HCT116 (cell line): ENCODE measurements at regions not wholly inside any gene's neighbourhood (a gene's known extent, or its start where the extent isn't known, plus 50 kb on each side); places are given as distances from the start of the nearest gene placed in this dataset.

Experiments
- ATAC-seq: fragments of 200-7000 bp; cut with Tn5 transposase; 2 replicates; pipeline ENCODE4 v1.9.1; 2020; ENCODE audit warnings: mild to moderate bottlenecking, moderate library complexity
- BruUV-seq: library from RNA; stranded (reverse); fragments of 400-500 nt; replicated peaks from 2 replicates; lab custom pipeline; 2021; lab: Mats Ljungman, UMichigan
- CTCF ChIA-PET: fragments of 300-600 bp; sonication (Branson Sonifier 250); formaldehyde crosslinking; loops from one replicate; lab custom pipeline; 2021; ENCODE audit warnings: antibody characterized with exemption; lab: Charles Lee
- POLR2A ChIA-PET: fragments of 300-600, 350-600 bp; sonication (Branson Sonifier 250); formaldehyde crosslinking; loops from one replicate; lab custom pipeline; 2021; ENCODE audit warnings: antibody characterized with exemption; lab: Charles Lee
- RAD21 ChIA-PET, 2 experiments: fragments of 300-600 bp; sonication (Branson Sonifier 250); formaldehyde crosslinking; loops; one replicate each; lab custom pipeline; 2023; ENCODE audit warnings: low total read pairs in 2 of 2; ENCODE audit not compliant: uncharacterized antibody in 2 of 2, unreplicated experiment in 2 of 2, low non-redundant PET in 1 of 2; lab: Charles Lee
- DNase-seq: peaks from one replicate; pipeline ENCODE4 v3.0.0-alpha.2; 2010; ENCODE audit warnings: low read depth, low spot score
- H2AFZ ChIP-seq: fragments of 200-600 bp; shearing (Covaris generic), sonication (generic); 2 replicates; pipeline ENCODE4 v1.6.1; 2017; ENCODE audit warnings: low read depth, mixed run types, mixed read lengths, antibody characterized with exemption, low read length; ENCODE audit not compliant: poor library complexity, severe bottlenecking
- H3K27ac ChIP-seq: 2 replicates; pipeline ENCODE4 v1.5.1; 2012; ENCODE audit warnings: low read depth, low read length
- H3K27me3 ChIP-seq: fragments of 200-600 bp; sonication (generic); 2 replicates; pipeline ENCODE4 v1.6.1; 2016; ENCODE audit warnings: mixed run types, low read length, mixed read lengths; ENCODE audit not compliant: insufficient read depth
- H3K36me3 ChIP-seq, 2 experiments: fragments of 200-500 bp in 1 of 2; fragments of 200-600 bp in 1 of 2; sonication (Bioruptor generic) in 1 of 2; sonication (generic) in 1 of 2; 2 replicates each; pipeline versions ENCODE4 v1.5.1 to v1.6.1; 2014 to 2016; ENCODE audit warnings: low read length in 2 of 2, inconsistent platforms in 1 of 2, mixed read lengths in 1 of 2, mixed run types in 1 of 2; ENCODE audit not compliant: insufficient read depth in 2 of 2, control insufficient read depth in 1 of 2
- H3K4me1 ChIP-seq, 2 experiments: fragments of 200-600 bp in 1 of 2; sonication (generic) in 1 of 2; 2 replicates each; pipeline versions ENCODE4 v1.5.1 to v1.6.1; 2012 to 2017; ENCODE audit warnings: low read length in 2 of 2, inconsistent platforms in 1 of 2, mild to moderate bottlenecking in 1 of 2, mixed read lengths in 1 of 2, mixed run types in 1 of 2, moderate library complexity in 1 of 2; ENCODE audit not compliant: insufficient read depth in 2 of 2, control insufficient read depth in 1 of 2
- H3K4me2 ChIP-seq: fragments of 200-600 bp; sonication (generic); 2 replicates; pipeline ENCODE4 v1.6.1; 2017; ENCODE audit warnings: mixed run types, low read length, mixed read lengths
- H3K4me3 ChIP-seq, 2 experiments: fragments of 200-600 bp in 1 of 2; sonication (generic) in 1 of 2; replicated peaks in 1 of 2; 2 replicates each; pipeline ENCODE4 v1.5.1; 2011 to 2016; ENCODE audit warnings: low read length in 2 of 2, control low read depth in 1 of 2, low read depth in 1 of 2, mild to moderate bottlenecking in 1 of 2, mixed read lengths in 1 of 2, mixed run types in 1 of 2
- H3K79me2 ChIP-seq: fragments of 200-600 bp; sonication (generic); 2 replicates; pipeline ENCODE4 v1.6.1; 2017; ENCODE audit warnings: mild to moderate bottlenecking, mixed run types, low read length, moderate library complexity, mixed read lengths; ENCODE audit not compliant: insufficient read depth
- H3K9ac ChIP-seq: fragments of 200-600 bp; sonication (generic); 2 replicates; pipeline ENCODE4 v1.6.1; 2016; ENCODE audit warnings: low read length, mixed read lengths
- H3K9me2 ChIP-seq: fragments of 200-600 bp; sonication (generic), shearing (Covaris generic); 2 replicates; pipeline ENCODE4 v1.6.1; 2017; ENCODE audit warnings: mixed run types, mild to moderate bottlenecking, moderate library complexity; ENCODE audit not compliant: insufficient read depth
- H3K9me3 ChIP-seq, 2 experiments: fragments of 200-500 bp in 1 of 2; fragments of 200-600 bp in 1 of 2; sonication (Bioruptor generic) in 1 of 2; sonication (generic) in 1 of 2; 2 replicates each; pipeline ENCODE4 v1.6.1; 2014 to 2017; ENCODE audit warnings: low read length in 2 of 2, mixed read lengths in 2 of 2, inconsistent platforms in 1 of 2, low read depth in 1 of 2, mild to moderate bottlenecking in 1 of 2, mixed run types in 1 of 2, moderate library complexity in 1 of 2; ENCODE audit not compliant: control insufficient read depth in 1 of 2, insufficient read depth in 1 of 2
- H4K20me1 ChIP-seq: fragments of 200-600 bp; sonication (generic), shearing (Covaris generic); 2 replicates; pipeline ENCODE4 v1.6.1; 2017; ENCODE audit warnings: mixed run types, mild to moderate bottlenecking, moderate library complexity; ENCODE audit not compliant: insufficient read depth
- CEBPB ChIP-seq: IDR thresholded peaks from 2 replicates; pipeline ENCODE4 v1.6.1; 2012; ENCODE audit warnings: low read depth
- EGR1 ChIP-seq: IDR thresholded peaks from 2 replicates; pipeline ENCODE4 v1.6.1; 2012; ENCODE audit warnings: low read depth
- ELF1 ChIP-seq: IDR thresholded peaks from 2 replicates; pipeline ENCODE4 v1.6.1; 2012; ENCODE audit warnings: low read depth, borderline replicate concordance
- EZH2 ChIP-seq: fragments of 200-600 bp; sonication (generic); IDR thresholded peaks from 2 replicates; pipeline ENCODE4 v1.6.1; 2017; ENCODE audit warnings: antibody characterized with exemption, mixed run types
- FOSL1 ChIP-seq: IDR thresholded peaks from 2 replicates; pipeline ENCODE4 v1.6.1; 2012; ENCODE audit warnings: low read depth
- JUND ChIP-seq: IDR thresholded peaks from 2 replicates; pipeline ENCODE4 v1.6.1; 2012
- POLR2A ChIP-seq: IDR thresholded peaks from 2 replicates; pipeline ENCODE4 v1.7.0; 2011; ENCODE audit warnings: borderline replicate concordance; ENCODE audit not compliant: insufficient read depth, insufficient read length; ENCODE audit errors: extremely low read depth
- POLR2AphosphoS5 ChIP-seq: IDR thresholded peaks from 2 replicates; pipeline ENCODE4 v1.6.1; 2011; ENCODE audit warnings: mild to moderate bottlenecking, low read depth, low read length, moderate library complexity
- RAD21 ChIP-seq: IDR thresholded peaks from 2 replicates; pipeline ENCODE4 v1.6.1; 2012; ENCODE audit warnings: low read depth, mild to moderate bottlenecking
- SIN3A ChIP-seq: IDR thresholded peaks from 2 replicates; pipeline ENCODE4 v1.6.1; 2012; ENCODE audit warnings: low read depth
- SP1 ChIP-seq: IDR thresholded peaks from 2 replicates; pipeline ENCODE4 v1.6.1; 2012; ENCODE audit warnings: low read depth
- SRF ChIP-seq: IDR thresholded peaks from 2 replicates; pipeline ENCODE4 v1.6.1; 2012; ENCODE audit warnings: low read depth
- YY1 ChIP-seq: IDR thresholded peaks from 2 replicates; pipeline ENCODE4 v1.6.1; 2011; ENCODE audit warnings: low read length, low read depth, moderate library complexity, mild to moderate bottlenecking; ENCODE audit not compliant: insufficient replicate concordance; ENCODE audit errors: extremely low read depth
- ZFX ChIP-seq: fragments of 450-650 bp; IDR thresholded peaks from 2 replicates; pipeline ENCODE4 v1.6.1; 2017
- ZNF274 ChIP-seq: fragments of 200-500 bp; sonication (Bioruptor generic); IDR thresholded peaks from 2 replicates; pipeline ENCODE4 v1.6.1; 2014; ENCODE audit warnings: mild to moderate bottlenecking, low read depth, low read length, inconsistent platforms
- intact Hi-C: fragments of 100-400 bp; cut with micrococcal nuclease; formaldehyde crosslinking; loops from 2 replicates; pipeline ENCODE4 v1.10.0; 2022
- TF ChIP-seq, protein P1 (sequence below): IDR thresholded peaks from 2 replicates; pipeline ENCODE4 v1.6.1; 2012
- TF ChIP-seq, protein P2 (sequence below): IDR thresholded peaks from 2 replicates; pipeline ENCODE4 v1.6.1; 2012
- TF ChIP-seq, protein P3 (sequence below): IDR thresholded peaks from 2 replicates; pipeline ENCODE4 v1.6.1; 2011; ENCODE audit warnings: mild to moderate bottlenecking, low read length, moderate library complexity; ENCODE audit not compliant: insufficient replicate concordance; ENCODE audit errors: extremely low read depth
- TF ChIP-seq, protein P4 (sequence below), 3 experiments: fragments of 200-600 bp in 1 of 3; sonication (generic) in 1 of 3; IDR thresholded peaks in 2 of 3; conservative IDR thresholded peaks in 1 of 3; 2 replicates each; pipeline ENCODE4 v1.5.1; 2012 to 2017; ENCODE audit warnings: low read depth in 2 of 3, low read length in 2 of 3, antibody characterized with exemption in 1 of 3, borderline replicate concordance in 1 of 3, control low read depth in 1 of 3, mild to moderate bottlenecking in 1 of 3, mixed read lengths in 1 of 3, mixed run types in 1 of 3, moderate library complexity in 1 of 3; ENCODE audit not compliant: insufficient read depth in 1 of 3
- TF ChIP-seq, protein P5 (sequence below): IDR thresholded peaks from 2 replicates; pipeline ENCODE4 v1.6.1; 2012; ENCODE audit warnings: low read depth

DNA sequence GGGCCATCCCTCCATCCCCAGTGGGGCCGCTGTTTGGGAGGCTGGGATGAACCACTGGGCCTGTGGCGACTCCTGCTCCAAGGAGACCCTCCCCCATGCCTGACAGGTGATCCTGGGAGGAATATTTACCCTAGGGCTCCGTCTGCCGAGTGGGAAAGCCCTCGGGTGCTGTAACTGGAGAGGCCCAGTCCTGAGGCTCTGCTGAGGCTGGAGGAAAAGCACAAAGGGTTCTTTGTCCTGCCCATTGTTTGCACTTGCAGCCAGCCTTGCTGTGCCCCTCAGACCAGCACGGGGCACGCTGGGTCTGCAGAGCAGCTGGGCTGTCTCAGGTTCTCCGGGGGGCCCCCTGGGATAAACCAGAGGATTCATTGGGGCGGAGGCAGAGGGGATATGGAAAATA, 321.1 kb downstream of the MN1 start:
- BruUV-seq = no TSS peak
- Histone ChIP-seq H3K9ac (no peak overlapping the region), H3K79me2 (no peaks in the 10 kb centered on the region), H3K4me3 (no peak overlapping the region), H3K36me3 (no peaks in the 10 kb centered on the region), H3K9me3 (no peaks in the 10 kb centered on the region), H3K4me2 (no peak overlapping the region), H3K27me3 (no peaks in the 10 kb centered on the region), H3K4me1 (peaks cover 22 to 29% of the 10 kb centered on the region in 2 experiments), H2AFZ (no peak overlapping the region), H3K9me2 (no peaks in the 10 kb centered on the region), H3K27ac (no peak overlapping the region), H4K20me1 (no peaks in the 10 kb centered on the region)
- DNase-seq = no peak
- RAD21 ChIA-PET = no interaction called here
- intact Hi-C loops = no loop called here
- CTCF ChIA-PET = no interaction called here
- no peak for ATAC-seq
- TF ChIP-seq, protein P1, sequence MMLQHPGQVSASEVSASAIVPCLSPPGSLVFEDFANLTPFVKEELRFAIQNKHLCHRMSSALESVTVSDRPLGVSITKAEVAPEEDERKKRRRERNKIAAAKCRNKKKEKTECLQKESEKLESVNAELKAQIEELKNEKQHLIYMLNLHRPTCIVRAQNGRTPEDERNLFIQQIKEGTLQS = no peak
- TF ChIP-seq JUND = no peak
- no peak for TF ChIP-seq SP1
- TF ChIP-seq ELF1 = no peak
- TF ChIP-seq POLR2AphosphoS5 = no peak
- no peak for TF ChIP-seq ZFX
- TF ChIP-seq, protein P2, sequence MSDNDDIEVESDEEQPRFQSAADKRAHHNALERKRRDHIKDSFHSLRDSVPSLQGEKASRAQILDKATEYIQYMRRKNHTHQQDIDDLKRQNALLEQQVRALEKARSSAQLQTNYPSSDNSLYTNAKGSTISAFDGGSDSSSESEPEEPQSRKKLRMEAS = no peak
- TF ChIP-seq RAD21 = no peak
- no peak for TF ChIP-seq POLR2A
- TF ChIP-seq ZNF274 = no peak
- TF ChIP-seq, protein P3, sequence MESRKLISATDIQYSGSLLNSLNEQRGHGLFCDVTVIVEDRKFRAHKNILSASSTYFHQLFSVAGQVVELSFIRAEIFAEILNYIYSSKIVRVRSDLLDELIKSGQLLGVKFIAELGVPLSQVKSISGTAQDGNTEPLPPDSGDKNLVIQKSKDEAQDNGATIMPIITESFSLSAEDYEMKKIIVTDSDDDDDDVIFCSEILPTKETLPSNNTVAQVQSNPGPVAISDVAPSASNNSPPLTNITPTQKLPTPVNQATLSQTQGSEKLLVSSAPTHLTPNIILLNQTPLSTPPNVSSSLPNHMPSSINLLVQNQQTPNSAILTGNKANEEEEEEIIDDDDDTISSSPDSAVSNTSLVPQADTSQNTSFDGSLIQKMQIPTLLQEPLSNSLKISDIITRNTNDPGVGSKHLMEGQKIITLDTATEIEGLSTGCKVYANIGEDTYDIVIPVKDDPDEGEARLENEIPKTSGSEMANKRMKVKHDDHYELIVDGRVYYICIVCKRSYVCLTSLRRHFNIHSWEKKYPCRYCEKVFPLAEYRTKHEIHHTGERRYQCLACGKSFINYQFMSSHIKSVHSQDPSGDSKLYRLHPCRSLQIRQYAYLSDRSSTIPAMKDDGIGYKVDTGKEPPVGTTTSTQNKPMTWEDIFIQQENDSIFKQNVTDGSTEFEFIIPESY = no peak
- no peak for TF ChIP-seq SIN3A
- TF ChIP-seq EGR1 = no peak
- TF ChIP-seq FOSL1 = no peak
- TF ChIP-seq, protein P4, sequence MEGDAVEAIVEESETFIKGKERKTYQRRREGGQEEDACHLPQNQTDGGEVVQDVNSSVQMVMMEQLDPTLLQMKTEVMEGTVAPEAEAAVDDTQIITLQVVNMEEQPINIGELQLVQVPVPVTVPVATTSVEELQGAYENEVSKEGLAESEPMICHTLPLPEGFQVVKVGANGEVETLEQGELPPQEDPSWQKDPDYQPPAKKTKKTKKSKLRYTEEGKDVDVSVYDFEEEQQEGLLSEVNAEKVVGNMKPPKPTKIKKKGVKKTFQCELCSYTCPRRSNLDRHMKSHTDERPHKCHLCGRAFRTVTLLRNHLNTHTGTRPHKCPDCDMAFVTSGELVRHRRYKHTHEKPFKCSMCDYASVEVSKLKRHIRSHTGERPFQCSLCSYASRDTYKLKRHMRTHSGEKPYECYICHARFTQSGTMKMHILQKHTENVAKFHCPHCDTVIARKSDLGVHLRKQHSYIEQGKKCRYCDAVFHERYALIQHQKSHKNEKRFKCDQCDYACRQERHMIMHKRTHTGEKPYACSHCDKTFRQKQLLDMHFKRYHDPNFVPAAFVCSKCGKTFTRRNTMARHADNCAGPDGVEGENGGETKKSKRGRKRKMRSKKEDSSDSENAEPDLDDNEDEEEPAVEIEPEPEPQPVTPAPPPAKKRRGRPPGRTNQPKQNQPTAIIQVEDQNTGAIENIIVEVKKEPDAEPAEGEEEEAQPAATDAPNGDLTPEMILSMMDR (IDR thresholded peaks at IDR 0.05 in 2 of 3, conservative IDR thresholded peaks at IDR 0.05 in 1 of 3; ENCODE audit: borderline replicate concordance in 1 of 3, insufficient read depth in 1 of 3, low read depth in 2 of 3, low read length in 2 of 3) = no peak
- no peak for TF ChIP-seq YY1
- no peak for TF ChIP-seq EZH2
- no peak for TF ChIP-seq SRF
- no peak for TF ChIP-seq CEBPB
- TF ChIP-seq, protein P5, sequence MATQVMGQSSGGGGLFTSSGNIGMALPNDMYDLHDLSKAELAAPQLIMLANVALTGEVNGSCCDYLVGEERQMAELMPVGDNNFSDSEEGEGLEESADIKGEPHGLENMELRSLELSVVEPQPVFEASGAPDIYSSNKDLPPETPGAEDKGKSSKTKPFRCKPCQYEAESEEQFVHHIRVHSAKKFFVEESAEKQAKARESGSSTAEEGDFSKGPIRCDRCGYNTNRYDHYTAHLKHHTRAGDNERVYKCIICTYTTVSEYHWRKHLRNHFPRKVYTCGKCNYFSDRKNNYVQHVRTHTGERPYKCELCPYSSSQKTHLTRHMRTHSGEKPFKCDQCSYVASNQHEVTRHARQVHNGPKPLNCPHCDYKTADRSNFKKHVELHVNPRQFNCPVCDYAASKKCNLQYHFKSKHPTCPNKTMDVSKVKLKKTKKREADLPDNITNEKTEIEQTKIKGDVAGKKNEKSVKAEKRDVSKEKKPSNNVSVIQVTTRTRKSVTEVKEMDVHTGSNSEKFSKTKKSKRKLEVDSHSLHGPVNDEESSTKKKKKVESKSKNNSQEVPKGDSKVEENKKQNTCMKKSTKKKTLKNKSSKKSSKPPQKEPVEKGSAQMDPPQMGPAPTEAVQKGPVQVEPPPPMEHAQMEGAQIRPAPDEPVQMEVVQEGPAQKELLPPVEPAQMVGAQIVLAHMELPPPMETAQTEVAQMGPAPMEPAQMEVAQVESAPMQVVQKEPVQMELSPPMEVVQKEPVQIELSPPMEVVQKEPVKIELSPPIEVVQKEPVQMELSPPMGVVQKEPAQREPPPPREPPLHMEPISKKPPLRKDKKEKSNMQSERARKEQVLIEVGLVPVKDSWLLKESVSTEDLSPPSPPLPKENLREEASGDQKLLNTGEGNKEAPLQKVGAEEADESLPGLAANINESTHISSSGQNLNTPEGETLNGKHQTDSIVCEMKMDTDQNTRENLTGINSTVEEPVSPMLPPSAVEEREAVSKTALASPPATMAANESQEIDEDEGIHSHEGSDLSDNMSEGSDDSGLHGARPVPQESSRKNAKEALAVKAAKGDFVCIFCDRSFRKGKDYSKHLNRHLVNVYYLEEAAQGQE = no peak
- POLR2A ChIA-PET = no interaction called here
